ENCODE measurements at regions not wholly inside any gene's neighbourhood (a gene's known extent, or its start where the extent isn't known, plus 50 kb on each side); places are given as distances from the start of the nearest gene placed in this dataset.

- H3K4me1 Mint-ChIP-seq: peaks cover 14 to 17% of the 10 kb centered on the region in 2 experiments
- Histone ChIP-seq H2BK12ac (ENCODE audit: insufficient read length, low read depth, low read length) (no peak overlapping the region), H4K91ac (ENCODE audit: insufficient read length, low read depth, low read length) (no peak overlapping the region), H3K14ac (ENCODE audit: insufficient read depth, low read length) (no peak overlapping the region), H2BK15ac (ENCODE audit: low read depth, low read length) (no peak overlapping the region), H3K4me2 (ENCODE audit: insufficient read depth, insufficient read length, low read length) (no peak overlapping the region), H3K56ac (ENCODE audit: insufficient read length, low read depth, low read length) (no peak overlapping the region), H2AFZ (ENCODE audit: low read length) (no peak overlapping the region), H4K5ac (ENCODE audit: insufficient read length, low read depth, low read length) (no peak overlapping the region), H3K9ac (ENCODE audit: extremely low read depth, insufficient read length, low read length) (no peak overlapping the region), H3K4ac (ENCODE audit: low read depth, low read length) (no peak overlapping the region), H3K23me2 (ENCODE audit: insufficient read length, low read depth, low read length, poor library complexity, severe bottlenecking) (no peaks in the 10 kb centered on the region), H3K23ac (ENCODE audit: insufficient read length, low read depth, low read length) (no peak overlapping the region), H2BK5ac (ENCODE audit: insufficient read length, low read length) (no peak overlapping the region), H3K9me3 (ENCODE audit: control insufficient read depth, low read depth, low read length) (no peaks in the 10 kb centered on the region), H2BK120ac (ENCODE audit: low read depth, low read length, poor library complexity, severe bottlenecking) (no peak overlapping the region), H4K8ac (replicated peaks; ENCODE audit: insufficient read length, low read depth, low read length) (no peak overlapping the region), H3K4me1 (ENCODE audit: insufficient read depth, low read length) (no peaks in the 10 kb centered on the region; the same call in 1 of the 2 replicates), H2BK20ac (ENCODE audit: low read depth, low read length, poor library complexity, severe bottlenecking) (no peak overlapping the region), H3K27ac (ENCODE audit: insufficient read length, low read depth, low read length) (no peak overlapping the region), H3K27me3 (ENCODE audit: insufficient read depth, low read length) (no peaks in the 10 kb centered on the region; the same call in 1 of the 2 replicates), H3K79me1 (ENCODE audit: insufficient read depth, low read depth, low read length, poor library complexity, severe bottlenecking) (no peaks in the 10 kb centered on the region), H4K20me1 (ENCODE audit: control insufficient read depth, insufficient read depth, insufficient read length) (no peaks in the 10 kb centered on the region), H2AK5ac (ENCODE audit: insufficient read length, low read length) (no peak overlapping the region), H3T11ph (ENCODE audit: low read length) (no peak overlapping the region), H3K79me2 (ENCODE audit: insufficient read depth, low read length) (no peaks in the 10 kb centered on the region), H3K18ac (ENCODE audit: insufficient read length, low read depth, low read length) (no peak overlapping the region)
- no peak for TF ChIP-seq CTCF (conservative IDR thresholded peaks at IDR 0.05)
- no peak overlapping the region for H3K4me3 Mint-ChIP-seq
- WGBS (ENCODE audit: extremely low coverage, insufficient read length, low lambda C conversion rate): no CpG with 5 or more reads among the region's 5 CpGs
- peaks cover under 1% of the 10 kb centered on the region in 2 experiments; a peak in 4 of 5 replicates for H3K9me3 Mint-ChIP-seq
- peak overlapping the region in 2 of 3 experiments; percentile 41 to 88; a peak in 1 of 7 replicates for H3K27ac Mint-ChIP-seq
- H3K27me3 Mint-ChIP-seq (ENCODE audit: low read depth): no peaks in the 10 kb centered on the region
- DNase-seq: no peak
- H3K36me3 Mint-ChIP-seq (ENCODE audit: insufficient read depth in 1 of 3, low read depth in 3 of 3): peaks cover 0 to 1% (median under 1%) of the 10 kb centered on the region in 3 experiments; a peak in 3 of 7 replicates
Measured at GRCh38 chr16:63925221-63925620, 1196.6 kb downstream of the CDH11 start.

All from H9 (cell line).